Stimulated activated CD8-positive, alpha-beta memory T cell treated with anti-CD3 and anti-CD28 coated beads, Interleukin-4, amount 100 ng/mL, for 24 hours (primary cell): ENCODE measurements at regions not wholly inside any gene's neighbourhood (a gene's known extent, or its start where the extent isn't known, plus 50 kb on each side); places are given as distances from the start of the nearest gene placed in this dataset.

Source experiments
- DNase-seq: peaks from one replicate; pipeline ENCODE4 v3.0.0-alpha.2; 2020; ENCODE audit warnings: low read depth

- DNase-seq: no peak
Measured at GRCh38 chr13:40191186-40191980, 475.1 kb downstream of the FOXO1 start.

GRCh38 chr13:40192452-40192851 is 474.0 kb downstream of the FOXO1 start:
- DNase-seq: no peak

GRCh38 chr13:40192858-40193257 is 473.6 kb downstream of the FOXO1 start:
- DNase-seq: no peak

GRCh38 chr13:40193286-40194223 is 472.9 kb downstream of the FOXO1 start:
- DNase-seq: no peak

- no peak for DNase-seq
Measured at GRCh38 chr13:40194224-40194806, 472.1 kb downstream of the FOXO1 start.

- no peak for DNase-seq
Measured at GRCh38 chr13:40197049-40197448, 469.4 kb downstream of the FOXO1 start.

GRCh38 chr13:40197936-40198595 is 468.4 kb downstream of the FOXO1 start:
- DNase-seq: no peak

GRCh38 chr13:40200273-40200978 is 466.0 kb downstream of the FOXO1 start:
- DNase-seq: no peak

- DNase-seq: no peak
Measured at GRCh38 chr13:40204246-40204645, 462.2 kb downstream of the FOXO1 start.

GRCh38 chr13:40205771-40206240 is 460.6 kb downstream of the FOXO1 start:
- DNase-seq: no peak

- no peak for DNase-seq
Measured at GRCh38 chr13:40206241-40207000, 460.0 kb downstream of the FOXO1 start.

- no peak for DNase-seq
Measured at GRCh38 chr13:40207001-40207478, 459.4 kb downstream of the FOXO1 start.

GRCh38 chr13:40208517-40208916 is 457.9 kb downstream of the FOXO1 start:
- DNase-seq: no peak

- DNase-seq: no peak
Measured at GRCh38 chr13:40210865-40211585, 455.4 kb downstream of the FOXO1 start.

- no peak for DNase-seq
Measured at GRCh38 chr13:40211586-40211968, 454.9 kb downstream of the FOXO1 start.

GRCh38 chr13:40213779-40214178 is 452.7 kb downstream of the FOXO1 start:
- DNase-seq: no peak

GRCh38 chr13:40215311-40215710 is 451.1 kb downstream of the FOXO1 start:
- no peak for DNase-seq

- DNase-seq: no peak
Measured at GRCh38 chr13:40215747-40216146, 450.7 kb downstream of the FOXO1 start.

- no peak for DNase-seq
Measured at GRCh38 chr13:40217675-40218074, 448.8 kb downstream of the FOXO1 start.
